KBM-7 (cell line): ENCODE measurements at regions not wholly inside any gene's neighbourhood (a gene's known extent, or its start where the extent isn't known, plus 50 kb on each side); places are given as distances from the start of the nearest gene placed in this dataset.

Experiments
- DNase-seq: peaks from one replicate; pipeline ENCODE4 v3.0.0-alpha.2; 2015
- in situ Hi-C: fragments of 300-500 bp; cut with MboI; formaldehyde crosslinking; loops from 2 replicates; pipeline ENCODE4 v1.14.3; 2020; ENCODE audit warnings: low sequenced_read_pairs, low pct_unique_long_range_greater_than_20kb, mixed read lengths

DNA sequence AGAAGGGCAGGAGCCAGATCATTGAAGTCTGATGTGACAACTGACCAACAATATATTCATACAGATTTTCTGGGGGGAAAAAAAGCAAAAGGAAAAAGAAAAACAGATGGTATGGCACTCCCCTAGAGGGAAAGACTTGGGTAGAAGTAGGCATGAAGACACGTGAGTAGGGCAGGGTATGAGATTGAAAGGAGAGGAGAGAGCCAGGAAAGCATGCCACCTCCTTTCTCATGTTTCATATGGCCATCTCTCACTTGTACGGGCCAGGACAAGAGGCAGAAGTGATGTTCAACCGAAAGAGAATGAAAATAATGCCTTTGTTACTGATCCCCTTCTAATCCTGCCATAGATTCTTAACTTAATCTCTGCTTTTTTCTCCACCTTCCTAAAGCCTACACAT lies 139.0 kb upstream of the ACTBL2 start:
- in situ Hi-C loops = no loop called here
- DNase-seq = no peak

DNA sequence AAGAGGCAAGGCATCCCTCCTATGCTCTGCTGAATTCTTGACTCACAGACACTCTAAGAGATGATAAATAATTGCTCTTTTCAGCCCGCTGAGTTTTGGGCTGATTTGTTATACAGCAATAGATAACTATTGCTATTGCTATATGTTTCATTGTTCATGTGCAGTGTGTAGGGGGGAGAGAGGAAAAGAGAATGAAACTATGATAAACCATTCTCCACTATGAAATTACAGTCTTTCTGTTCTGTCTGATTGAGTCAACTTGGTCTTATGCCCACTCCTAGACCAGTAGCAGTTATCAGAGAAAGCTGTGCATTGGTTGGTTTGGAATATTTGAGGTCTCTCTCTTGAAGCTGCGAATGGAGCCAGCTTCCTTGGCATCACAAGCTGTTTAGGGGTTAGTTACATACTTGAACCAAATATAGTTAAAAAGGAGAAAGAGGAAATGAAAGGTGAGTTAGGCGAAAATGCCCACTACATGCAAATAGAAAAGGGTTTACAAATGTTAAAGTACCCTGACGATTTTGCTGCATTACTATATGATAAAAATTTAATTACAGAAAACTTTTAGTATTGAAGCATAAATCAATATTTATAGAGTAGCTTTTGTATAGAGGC lies 136.3 kb upstream of the ACTBL2 start:
- no peak for DNase-seq
- in situ Hi-C loops = no loop called here

DNA sequence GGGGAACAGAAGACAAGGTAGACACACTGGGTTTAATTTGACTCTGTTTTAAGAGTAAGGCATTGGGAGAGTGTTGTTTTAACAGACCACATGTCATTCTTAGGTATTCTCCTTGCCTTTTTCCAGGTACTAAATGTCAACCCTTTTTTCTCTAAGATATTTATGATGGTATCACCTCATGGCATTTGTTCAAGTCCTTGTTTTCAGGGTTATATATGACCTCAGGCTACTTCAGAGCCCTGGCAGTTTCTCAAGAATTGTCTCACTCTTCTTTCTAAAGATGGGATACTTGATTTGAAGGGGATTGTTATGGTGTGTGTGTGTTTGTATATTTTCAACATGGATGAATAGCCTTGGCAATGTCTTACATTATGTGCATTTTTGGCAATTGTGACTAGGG lies 131.1 kb upstream of the ACTBL2 start:
- in situ Hi-C loops = no loop called here
- no peak for DNase-seq

DNA sequence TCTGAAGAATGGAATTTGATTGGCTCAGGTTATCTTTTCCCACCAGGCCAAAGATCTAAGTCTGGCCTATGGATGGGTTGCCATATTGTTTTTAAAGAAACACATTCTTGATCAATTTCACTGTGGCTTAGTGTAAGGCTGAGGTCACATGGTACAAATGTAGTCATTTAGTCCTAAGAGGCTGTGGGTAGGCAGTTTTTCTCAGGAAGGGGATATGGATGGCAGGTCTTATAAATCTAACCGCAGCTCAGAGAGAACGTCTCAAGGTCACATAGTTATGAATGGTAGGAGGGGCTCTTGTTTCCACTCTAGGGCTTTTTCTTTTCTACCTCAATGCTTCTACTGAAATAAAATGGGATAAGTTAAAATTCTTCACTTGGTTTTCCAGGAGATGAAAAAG lies 128.6 kb upstream of the ACTBL2 start:
- in situ Hi-C loops = no loop called here
- DNase-seq = peak; percentile 23

DNA sequence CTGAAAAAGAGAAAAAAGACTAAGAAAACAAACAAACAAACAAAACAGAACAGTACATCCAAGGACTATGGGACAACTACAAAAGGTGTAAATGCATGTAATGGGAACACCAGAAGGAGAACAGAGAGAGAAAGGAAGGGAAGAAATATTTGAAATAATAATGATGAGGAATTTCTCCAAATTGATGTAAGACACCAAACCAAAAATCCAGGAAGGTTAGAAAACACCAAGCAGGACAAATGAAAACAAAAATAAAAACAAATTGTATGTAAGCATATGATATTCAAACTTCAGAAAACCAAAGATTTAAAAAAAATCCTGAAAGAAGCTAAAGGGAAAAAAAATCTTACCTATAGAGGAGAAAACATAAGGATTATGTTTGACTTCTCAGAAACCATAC lies 125.9 kb upstream of the ACTBL2 start:
- DNase-seq = no peak

DNA sequence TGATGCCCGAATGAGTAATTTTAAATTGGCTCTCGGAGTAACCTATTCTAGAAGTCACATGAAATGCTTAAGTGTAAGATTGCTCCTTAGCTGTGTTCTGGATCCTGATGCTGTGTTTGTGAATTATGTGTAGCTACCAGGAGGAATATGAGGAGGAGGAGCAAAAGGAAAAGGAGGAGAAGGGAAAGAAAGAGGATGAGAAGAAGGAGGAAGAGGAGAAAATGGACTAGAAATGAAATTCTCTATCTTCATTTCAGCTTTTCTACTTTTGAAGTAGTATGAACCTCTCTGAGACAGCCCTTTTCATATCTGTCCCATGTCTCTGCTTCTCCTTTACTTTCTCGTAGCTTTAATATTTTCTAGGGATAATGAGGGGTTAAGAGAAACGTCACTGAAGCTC lies 119.4 kb upstream of the ACTBL2 start:
- DNase-seq = no peak
- in situ Hi-C loops = no loop called here

More for the DNA sequence above, 125.9 kb upstream of the ACTBL2 start:
- in situ Hi-C loops = no loop called here

DNA sequence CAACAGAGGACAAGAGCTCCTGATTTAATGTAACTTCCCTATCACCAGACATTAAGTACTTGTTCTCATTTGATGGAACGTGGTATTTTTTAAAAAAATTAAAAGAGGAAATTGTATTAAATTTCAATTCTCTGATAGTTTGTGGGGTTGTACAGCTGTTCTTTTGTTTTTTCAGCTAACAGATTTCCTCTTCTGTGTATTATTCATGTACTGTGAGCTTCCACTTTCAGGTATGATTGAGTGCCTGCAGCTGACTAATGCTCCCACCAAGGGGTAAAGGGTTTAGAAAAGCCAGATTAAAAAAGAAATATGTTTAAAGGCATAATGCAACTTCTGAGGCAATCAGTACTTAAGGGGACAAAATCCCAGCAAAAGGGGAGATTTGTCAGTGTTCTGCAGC lies 117.7 kb upstream of the ACTBL2 start:
- DNase-seq = no peak
- in situ Hi-C loops = no loop called here

DNA sequence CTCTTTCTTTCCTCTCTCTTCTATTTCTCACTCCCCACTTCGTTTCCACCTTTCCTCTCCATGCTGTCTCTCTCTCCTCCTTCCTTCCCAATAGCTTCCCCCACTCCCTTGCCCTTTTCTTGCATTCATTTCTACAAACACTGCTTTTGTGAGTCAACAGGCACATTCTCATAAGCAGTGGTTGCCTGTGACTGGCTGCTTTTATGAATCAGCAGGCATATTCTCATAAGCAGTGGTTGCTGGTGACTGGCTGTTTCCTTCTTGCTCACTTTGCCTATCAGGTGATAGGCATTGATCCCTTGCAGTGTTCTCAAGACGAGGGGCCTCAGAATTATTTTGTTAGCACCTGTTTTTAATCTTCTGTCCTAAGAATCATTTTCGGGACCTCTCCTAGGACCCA lies 116.1 kb upstream of the ACTBL2 start:
- in situ Hi-C loops = no loop called here
- no peak for DNase-seq

DNA sequence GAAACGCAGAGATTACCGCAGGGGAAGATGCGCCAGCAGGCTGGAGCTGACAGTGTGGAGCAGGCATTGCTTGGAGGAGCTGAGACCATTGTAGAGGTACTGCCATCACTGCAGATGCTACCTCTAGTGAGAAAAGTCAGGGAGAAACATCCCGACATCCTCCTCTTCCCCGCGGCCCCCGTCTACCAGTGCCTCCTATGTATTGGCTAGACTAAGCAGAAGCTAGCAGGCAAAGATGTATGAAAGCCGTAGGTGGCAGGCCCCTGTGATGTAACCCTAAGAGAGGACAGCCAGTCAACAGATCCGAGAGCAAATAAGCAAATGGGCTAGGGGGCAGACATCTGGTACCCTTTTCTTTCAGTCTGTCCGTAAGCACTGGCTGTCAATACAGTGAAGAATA lies 115.5 kb upstream of the ACTBL2 start:
- in situ Hi-C loops = no loop called here
- no peak for DNase-seq

DNA sequence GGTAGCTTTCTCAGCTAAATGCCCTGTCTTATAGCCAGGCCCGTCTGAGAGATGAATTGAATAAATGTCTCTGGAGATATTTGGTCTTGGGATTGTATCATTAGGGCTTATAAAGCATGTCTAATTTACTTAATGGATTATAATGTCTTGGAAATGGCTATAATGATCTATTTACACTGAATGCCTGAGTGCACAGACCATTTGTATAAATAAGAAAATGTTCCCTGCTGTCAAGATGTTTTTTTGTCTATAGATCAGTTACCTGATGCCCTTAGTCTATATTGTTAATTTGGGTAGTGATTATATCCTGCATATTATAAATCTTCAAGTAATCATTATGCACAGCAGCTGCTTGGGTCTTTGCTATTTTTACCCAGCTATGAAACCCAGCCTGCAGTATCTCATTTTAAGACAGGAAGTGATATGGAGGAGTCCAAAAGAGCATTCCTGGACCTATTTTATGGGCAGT lies 112.9 kb upstream of the ACTBL2 start:
- in situ Hi-C loops = no loop called here
- DNase-seq = no peak

DNA sequence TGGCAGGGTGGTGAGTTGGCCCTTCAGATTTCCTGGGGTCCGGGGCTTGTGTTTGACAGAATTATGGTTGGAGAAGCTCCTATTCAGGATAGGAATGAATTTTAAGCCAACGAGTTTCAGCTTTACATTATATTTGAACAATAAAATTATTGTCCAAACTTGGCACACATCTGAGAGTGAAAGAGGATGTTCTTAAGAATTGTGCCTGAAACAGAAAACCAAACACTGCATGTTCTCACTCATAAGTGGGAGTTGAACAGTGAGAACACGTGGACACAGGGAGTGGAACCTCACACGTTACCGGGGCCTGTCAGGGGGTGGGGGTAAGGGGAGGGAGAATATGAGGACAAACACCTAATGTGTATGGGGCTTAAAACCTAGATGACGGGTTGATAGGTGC lies 111.8 kb upstream of the ACTBL2 start:
- DNase-seq = no peak
- in situ Hi-C loops = no loop called here

DNA sequence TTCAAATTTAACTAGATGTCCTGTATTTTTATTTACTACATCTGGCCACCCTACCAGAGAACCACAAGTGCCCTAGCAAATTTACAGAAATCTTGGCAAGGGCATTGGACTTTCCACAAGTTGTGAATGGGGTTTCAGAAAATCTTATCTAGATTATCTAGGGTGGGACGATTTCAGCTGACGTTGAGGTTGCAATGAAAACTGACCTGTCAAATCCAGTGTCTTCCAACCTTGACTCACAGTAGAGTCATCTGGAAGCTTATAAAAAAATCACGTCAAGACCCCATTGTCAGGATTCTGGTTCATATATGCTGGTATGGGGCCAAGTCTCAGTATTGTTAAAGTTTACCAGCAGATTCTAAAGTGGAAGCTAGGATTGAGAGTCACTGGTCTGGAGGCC lies 109.6 kb upstream of the ACTBL2 start:
- DNase-seq = no peak
- in situ Hi-C loops = no loop called here

DNA sequence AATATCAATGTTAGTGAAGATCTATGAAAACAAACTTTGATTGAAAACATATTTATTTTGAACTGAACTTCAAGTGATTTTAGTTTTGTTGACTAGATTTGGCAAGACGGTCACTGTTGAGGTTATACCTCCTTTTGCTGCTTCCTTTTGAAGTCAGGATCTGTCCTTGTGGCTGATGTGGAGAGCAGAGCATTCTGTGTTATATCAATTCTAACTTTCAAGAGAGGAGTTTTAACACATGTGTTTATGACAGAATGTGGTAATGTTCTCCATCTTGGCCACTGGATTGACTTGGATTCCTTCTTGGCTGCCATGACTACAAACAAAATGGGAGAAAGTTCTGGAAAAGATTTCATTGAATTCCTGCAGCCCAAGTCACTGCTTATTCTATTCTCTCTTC lies 104.0 kb upstream of the ACTBL2 start:
- in situ Hi-C loops = no loop called here
- no peak for DNase-seq

DNA sequence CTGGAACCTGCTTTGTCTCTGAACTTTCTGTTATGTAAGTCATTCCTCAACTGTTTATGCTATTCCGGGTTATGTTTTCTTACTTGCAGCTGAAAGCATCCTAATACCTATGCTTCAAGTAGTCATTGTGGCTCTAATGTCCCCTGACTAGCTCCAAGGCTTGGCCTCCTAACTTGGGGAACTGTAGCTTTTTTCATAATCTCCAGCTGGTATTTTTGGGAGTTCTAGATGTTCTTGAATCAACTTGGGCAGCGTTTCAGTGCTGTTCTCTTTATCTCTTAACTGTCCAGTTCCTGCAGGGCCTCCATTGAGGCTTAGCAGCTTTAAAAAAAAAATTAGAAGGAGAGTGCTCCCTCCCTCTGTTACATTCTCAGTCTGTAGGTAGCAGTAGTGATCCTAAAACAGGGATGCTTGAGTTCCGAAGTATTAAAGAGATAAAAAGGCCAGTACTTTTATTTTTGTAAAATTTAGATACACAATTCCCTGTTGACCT lies 100.0 kb upstream of the ACTBL2 start:
- in situ Hi-C loops = no loop called here

DNA sequence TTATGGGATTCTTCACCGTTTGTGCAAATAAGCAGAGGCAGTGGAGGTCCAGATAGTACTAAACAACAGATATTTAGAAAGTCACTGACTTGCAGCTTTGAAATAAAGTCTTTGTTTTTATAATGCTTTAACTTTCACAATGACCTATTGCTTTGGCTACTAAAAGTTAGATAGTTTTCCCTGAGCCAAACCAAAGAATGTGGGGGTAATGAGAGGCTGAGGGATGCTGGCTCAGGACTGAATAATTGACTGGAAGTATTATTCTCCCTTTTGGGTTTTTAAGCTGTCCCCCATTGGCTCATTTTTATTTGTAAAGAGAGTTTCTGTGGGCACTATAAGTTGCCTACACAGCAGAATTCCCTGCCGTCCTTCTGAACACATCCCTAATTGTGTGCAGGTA lies 99.2 kb upstream of the ACTBL2 start:
- DNase-seq = no peak

More for the DNA sequence above, 100.0 kb upstream of the ACTBL2 start:
- no peak for DNase-seq

DNA sequence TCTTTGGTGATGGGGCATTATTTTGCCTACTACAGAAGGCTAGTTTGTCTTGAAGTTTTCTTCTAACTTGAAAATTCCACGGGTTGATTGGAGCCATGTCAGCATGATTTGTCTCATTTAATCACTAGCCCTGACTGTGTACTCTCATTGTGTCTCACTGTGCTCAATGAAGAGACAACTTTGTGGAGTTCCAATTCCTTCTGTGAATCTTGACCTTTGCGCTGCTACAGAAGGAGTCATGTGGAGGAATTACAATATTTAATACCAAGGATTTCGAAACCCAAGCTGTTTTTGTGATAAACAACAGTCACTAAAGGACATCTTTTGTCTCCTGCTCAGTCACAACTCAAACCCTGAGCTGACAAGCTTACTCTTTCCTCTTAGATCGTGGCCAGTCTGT lies 98.6 kb upstream of the ACTBL2 start:
- in situ Hi-C loops = no loop called here
- DNase-seq = no peak

More for the DNA sequence above, 99.2 kb upstream of the ACTBL2 start:
- in situ Hi-C loops = no loop called here

DNA sequence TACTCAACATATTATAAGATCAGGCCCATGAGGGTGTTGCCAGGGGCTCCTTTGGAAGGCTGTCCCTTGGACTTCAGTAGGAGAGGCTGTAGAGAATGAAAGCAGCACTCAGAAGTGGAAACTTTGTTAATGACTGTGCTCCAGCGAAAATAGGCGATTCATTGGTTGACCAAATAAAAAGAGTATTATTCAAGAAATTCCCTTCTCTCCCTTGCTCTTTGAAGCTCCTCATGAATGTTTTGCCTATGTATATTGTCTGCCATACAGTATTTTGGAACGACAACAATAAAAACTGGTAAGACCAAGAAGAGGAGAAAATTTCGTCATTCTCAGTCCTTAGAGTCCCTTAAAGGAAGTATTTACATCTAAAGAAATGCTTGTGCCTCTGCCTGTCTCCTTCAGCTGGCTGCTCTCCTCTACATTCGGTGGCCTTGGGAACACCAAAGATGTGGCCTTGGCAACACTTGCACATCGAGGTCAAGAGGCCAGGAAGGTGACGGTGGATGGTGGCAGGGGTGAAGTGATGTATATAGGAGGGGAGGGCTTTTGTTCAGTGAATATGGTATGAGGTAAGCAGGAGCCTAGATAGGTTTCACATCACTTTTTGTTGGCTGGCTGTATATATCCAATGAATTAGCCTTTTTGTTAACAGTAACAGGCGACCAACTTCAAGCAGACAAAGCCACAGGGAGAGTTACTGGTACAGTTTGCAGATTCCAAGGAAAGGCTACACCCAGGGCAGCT lies 95.0 kb upstream of the ACTBL2 start:
- DNase-seq = no peak
- in situ Hi-C loops = no loop called here

DNA sequence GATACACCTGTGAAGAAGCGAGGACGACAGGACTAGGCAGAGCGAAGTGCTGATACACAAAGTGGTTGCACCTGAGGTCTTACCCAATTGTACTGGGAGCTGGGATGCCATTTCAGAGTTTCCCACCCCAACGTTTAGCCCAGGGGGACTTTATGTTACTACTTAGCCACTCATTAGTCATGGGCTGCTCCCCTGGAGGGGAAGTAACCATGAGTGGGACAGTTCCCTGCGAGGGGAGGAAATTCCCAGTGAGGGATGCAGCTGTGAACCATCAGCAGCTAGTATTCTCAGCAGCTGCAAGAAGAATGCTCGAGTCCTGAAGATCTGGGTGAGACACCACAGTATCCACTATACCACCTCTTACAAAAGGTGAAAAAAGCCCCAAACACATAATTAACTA lies 93.7 kb upstream of the ACTBL2 start:
- in situ Hi-C loops = no loop called here
- DNase-seq = no peak

DNA sequence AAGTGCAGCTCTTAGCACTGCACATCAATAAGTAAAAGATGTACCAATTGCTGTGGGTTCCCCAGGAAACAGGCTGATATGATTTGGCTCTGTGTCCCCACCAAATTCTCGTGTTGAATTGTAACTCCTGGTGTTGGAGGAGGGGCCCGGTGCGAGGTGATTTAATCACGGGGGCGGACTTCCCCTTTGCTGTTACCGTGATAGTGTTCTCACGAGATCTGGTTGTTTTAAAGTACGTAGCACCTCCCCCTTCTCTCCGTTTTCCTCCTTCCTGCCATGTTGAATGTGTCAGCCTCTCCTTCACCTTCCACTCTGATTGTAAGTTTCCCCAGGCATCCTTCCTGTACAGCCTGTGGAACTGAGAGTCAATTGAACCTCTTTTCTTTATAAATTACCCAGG lies 93.2 kb upstream of the ACTBL2 start:
- in situ Hi-C loops = no loop called here
- DNase-seq = no peak

DNA sequence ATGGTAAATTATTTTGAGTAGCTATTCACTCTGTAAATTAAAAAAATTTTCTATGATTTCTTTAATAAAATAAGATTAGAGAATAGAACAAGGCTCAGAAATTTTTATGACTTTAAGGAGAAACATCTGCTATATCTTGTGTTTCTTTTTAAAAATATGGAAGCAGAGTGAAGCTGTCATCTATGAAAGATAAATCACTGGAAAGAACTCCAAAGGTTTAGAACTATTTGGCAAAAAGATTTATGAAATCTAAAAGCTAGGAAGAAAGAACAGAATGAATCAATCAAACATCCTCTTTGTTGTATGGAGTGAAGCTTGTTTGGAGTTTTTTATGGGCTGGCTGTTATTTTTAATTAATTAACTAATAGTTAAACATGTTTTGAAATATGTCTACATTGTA lies 89.8 kb upstream of the ACTBL2 start:
- in situ Hi-C loops = no loop called here
- no peak for DNase-seq

DNA sequence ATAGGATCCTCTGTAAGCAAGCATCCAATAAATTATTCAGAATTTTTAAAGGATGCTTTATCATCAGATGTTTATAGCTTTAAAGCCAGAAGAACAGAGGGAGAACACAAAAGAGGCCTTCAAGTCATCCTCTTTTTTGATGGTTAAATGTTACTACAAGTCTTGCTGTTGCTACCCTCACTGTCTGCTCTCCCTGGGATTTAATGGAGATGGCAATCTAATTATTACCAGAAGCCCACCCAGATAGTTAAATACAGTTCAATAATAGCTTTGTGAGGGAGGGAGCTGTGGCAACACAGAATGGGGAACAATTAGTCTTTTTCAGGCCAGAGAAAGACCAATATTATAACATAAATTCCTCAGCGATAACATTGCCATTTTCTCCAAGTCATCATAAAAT lies 87.0 kb upstream of the ACTBL2 start:
- DNase-seq = no peak
- in situ Hi-C loops = no loop called here
